Mesenchymal stem cell (in vitro differentiated cells and primary cell): ENCODE measurements at regions not wholly inside any gene's neighbourhood (a gene's known extent, or its start where the extent isn't known, plus 50 kb on each side); places are given as distances from the start of the nearest gene placed in this dataset.

Experiments
- DNase-seq: peaks from one replicate; pipeline ENCODE4 v3.0.0-alpha.2; 2013
- H2AFZ ChIP-seq: one replicate; pipeline ENCODE4 v1.6.1; 2013; ENCODE audit warnings: low read depth, mild to moderate bottlenecking, control low read depth, inconsistent platforms, low read length, moderate library complexity
- H2AK5ac ChIP-seq: 2 replicates; pipeline ENCODE4 v1.6.1; 2013; ENCODE audit warnings: low read length, moderate library complexity, mild to moderate bottlenecking, inconsistent platforms; ENCODE audit not compliant: severe bottlenecking
- H2BK120ac ChIP-seq: one replicate; pipeline ENCODE4 v1.6.1; 2013; ENCODE audit warnings: low read depth, mild to moderate bottlenecking, inconsistent platforms, low read length, moderate library complexity
- H2BK12ac ChIP-seq, 2 experiments: one replicate each; pipeline ENCODE4 v1.6.1; 2013; ENCODE audit warnings: inconsistent platforms in 2 of 2, low read length in 2 of 2, mild to moderate bottlenecking in 2 of 2, moderate library complexity in 2 of 2, control low read depth in 1 of 2
- H2BK15ac ChIP-seq: one replicate; pipeline ENCODE4 v1.6.1; 2013; ENCODE audit warnings: mild to moderate bottlenecking, low read depth, inconsistent platforms; ENCODE audit not compliant: poor library complexity, severe bottlenecking
- H2BK5ac ChIP-seq: 2 replicates; pipeline ENCODE4 v1.6.1; 2013; ENCODE audit warnings: low read depth, mild to moderate bottlenecking, low read length, control low read depth, inconsistent platforms; ENCODE audit not compliant: poor library complexity, severe bottlenecking
- H3K14ac ChIP-seq, 2 experiments: one replicate each; pipeline ENCODE4 v1.6.1; 2013; ENCODE audit warnings: inconsistent platforms in 2 of 2, low read length in 2 of 2, control low read depth in 1 of 2, mild to moderate bottlenecking in 1 of 2, moderate library complexity in 1 of 2
- H3K18ac ChIP-seq, 2 experiments: one replicate each; pipeline ENCODE4 v1.6.1; 2013; ENCODE audit warnings: inconsistent platforms in 2 of 2, low read length in 2 of 2, control low read depth in 1 of 2, low read depth in 1 of 2, mild to moderate bottlenecking in 1 of 2
- H3K23ac ChIP-seq, 2 experiments: one replicate each; pipeline ENCODE4 v1.6.1; 2013; ENCODE audit warnings: inconsistent platforms in 2 of 2, low read length in 2 of 2, mild to moderate bottlenecking in 2 of 2, moderate library complexity in 2 of 2, control low read depth in 1 of 2
- H3K27ac ChIP-seq: 2 replicates; pipeline ENCODE4 v1.5.1; 2013; ENCODE audit warnings: mild to moderate bottlenecking, moderate library complexity, low read length, control low read depth, inconsistent platforms; ENCODE audit not compliant: poor library complexity, severe bottlenecking
- H3K27me3 ChIP-seq, 2 experiments: 2 replicates each; pipeline versions ENCODE4 v1.6.1 to v1.7.0; 2013; ENCODE audit warnings: low read length in 2 of 2, mild to moderate bottlenecking in 2 of 2, moderate library complexity in 2 of 2, control low read depth in 1 of 2, inconsistent platforms in 1 of 2; ENCODE audit not compliant: control insufficient read depth in 1 of 2, insufficient read depth in 1 of 2
- H3K36me3 ChIP-seq, 2 experiments: 2 replicates each; pipeline versions ENCODE4 v1.6.1 to v1.7.0; 2013; ENCODE audit warnings: low read length in 2 of 2, control low read depth in 1 of 2, inconsistent platforms in 1 of 2, low read depth in 1 of 2, mild to moderate bottlenecking in 1 of 2; ENCODE audit not compliant: insufficient read depth in 2 of 2, control insufficient read depth in 1 of 2
- H3K4ac ChIP-seq, 2 experiments: one replicate each; pipeline ENCODE4 v1.6.1; 2013; ENCODE audit warnings: inconsistent platforms in 2 of 2, low read length in 2 of 2, mild to moderate bottlenecking in 2 of 2, moderate library complexity in 2 of 2, control low read depth in 1 of 2, low read depth in 1 of 2
- H3K4me1 ChIP-seq: 2 replicates; pipeline ENCODE4 v1.6.1; 2013; ENCODE audit warnings: low read depth, low read length, control low read depth; ENCODE audit not compliant: control insufficient read depth, insufficient read depth
- H3K4me2 ChIP-seq: 2 replicates; pipeline ENCODE4 v1.6.1; 2013; ENCODE audit warnings: low read length, mild to moderate bottlenecking, inconsistent platforms; ENCODE audit not compliant: poor library complexity, severe bottlenecking
- H3K4me3 ChIP-seq, 2 experiments: 2 replicates each; pipeline versions ENCODE4 v1.5.1 to v1.7.0; 2013; ENCODE audit warnings: low read length in 2 of 2, mild to moderate bottlenecking in 2 of 2, control low read depth in 1 of 2, low read depth in 1 of 2; ENCODE audit not compliant: insufficient read depth in 1 of 2
- H3K79me1 ChIP-seq: replicated peaks from 2 replicates; pipeline ENCODE4 v1.6.1; 2013; ENCODE audit warnings: mild to moderate bottlenecking, control low read depth, low read length, inconsistent platforms; ENCODE audit not compliant: poor library complexity, severe bottlenecking
- H3K9ac ChIP-seq: 2 replicates; pipeline ENCODE4 v1.7.0; 2013; ENCODE audit warnings: mild to moderate bottlenecking, low read length, moderate library complexity
- H3K9me3 ChIP-seq: 2 replicates; pipeline ENCODE4 v1.7.0; 2013; ENCODE audit warnings: mild to moderate bottlenecking, low read length; ENCODE audit not compliant: control insufficient read depth
- H4K8ac ChIP-seq: one replicate; pipeline ENCODE4 v1.6.1; 2013; ENCODE audit warnings: inconsistent platforms, mild to moderate bottlenecking, low read length, moderate library complexity
- H4K91ac ChIP-seq: one replicate; pipeline ENCODE4 v1.6.1; 2013; ENCODE audit warnings: mild to moderate bottlenecking, low read length, inconsistent platforms
- WGBS: methylation state at CpG from one replicate; pipeline ENCODE4 v1.1.7; 2013; ENCODE audit warnings: mixed read lengths; 5-methylcytosine and 5-hydroxymethylcytosine counted together

DNA sequence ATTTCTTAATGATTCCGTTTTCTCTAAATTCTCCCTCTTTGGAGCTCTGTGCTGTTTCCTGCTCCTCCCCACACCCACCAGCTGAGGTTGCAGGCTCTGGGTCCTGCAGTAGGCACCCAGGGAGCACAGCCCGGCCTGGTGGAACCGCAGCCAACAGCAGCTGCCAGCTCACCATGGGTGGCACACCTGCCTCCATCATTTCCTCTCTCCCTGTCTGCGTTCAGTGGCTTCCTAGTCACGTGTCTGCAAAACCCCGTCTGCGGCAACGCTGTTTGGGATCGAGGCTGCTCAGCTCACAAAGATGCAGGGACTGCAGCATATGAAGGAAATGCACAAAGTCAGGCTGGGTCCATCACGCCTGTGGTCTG, 367.8 kb downstream of the IRX2 start:
- H3K4me3 ChIP-seq = no peak overlapping the region
- no peak overlapping the region for H3K27ac ChIP-seq
- 69% methylated on average over 10 of the region's 10 CpGs for WGBS
- H3K79me1 ChIP-seq = no peaks in the 10 kb centered on the region
- no peak overlapping the region for H3K18ac ChIP-seq
- H2BK15ac ChIP-seq = no peak overlapping the region
- DNase-seq = no peak
- no peak overlapping the region for H3K4ac ChIP-seq
- no peaks in the 10 kb centered on the region for H3K4me1 ChIP-seq
- H3K36me3 ChIP-seq = no peaks in the 10 kb centered on the region
- no peak overlapping the region for H3K9ac ChIP-seq
- no peak overlapping the region for H3K4me2 ChIP-seq
- H3K14ac ChIP-seq = no peak overlapping the region
- no peak overlapping the region for H4K91ac ChIP-seq
- H2BK120ac ChIP-seq = no peak overlapping the region
- peaks cover 0 to 6% of the 10 kb centered on the region in 2 experiments for H3K27me3 ChIP-seq
- no peak overlapping the region for H3K23ac ChIP-seq
- no peak overlapping the region for H4K8ac ChIP-seq
- H2AK5ac ChIP-seq = no peak overlapping the region
- H2AFZ ChIP-seq = no peak overlapping the region
- H2BK12ac ChIP-seq = no peak overlapping the region
- H2BK5ac ChIP-seq = no peak overlapping the region
- H3K9me3 ChIP-seq = no peaks in the 10 kb centered on the region

DNA sequence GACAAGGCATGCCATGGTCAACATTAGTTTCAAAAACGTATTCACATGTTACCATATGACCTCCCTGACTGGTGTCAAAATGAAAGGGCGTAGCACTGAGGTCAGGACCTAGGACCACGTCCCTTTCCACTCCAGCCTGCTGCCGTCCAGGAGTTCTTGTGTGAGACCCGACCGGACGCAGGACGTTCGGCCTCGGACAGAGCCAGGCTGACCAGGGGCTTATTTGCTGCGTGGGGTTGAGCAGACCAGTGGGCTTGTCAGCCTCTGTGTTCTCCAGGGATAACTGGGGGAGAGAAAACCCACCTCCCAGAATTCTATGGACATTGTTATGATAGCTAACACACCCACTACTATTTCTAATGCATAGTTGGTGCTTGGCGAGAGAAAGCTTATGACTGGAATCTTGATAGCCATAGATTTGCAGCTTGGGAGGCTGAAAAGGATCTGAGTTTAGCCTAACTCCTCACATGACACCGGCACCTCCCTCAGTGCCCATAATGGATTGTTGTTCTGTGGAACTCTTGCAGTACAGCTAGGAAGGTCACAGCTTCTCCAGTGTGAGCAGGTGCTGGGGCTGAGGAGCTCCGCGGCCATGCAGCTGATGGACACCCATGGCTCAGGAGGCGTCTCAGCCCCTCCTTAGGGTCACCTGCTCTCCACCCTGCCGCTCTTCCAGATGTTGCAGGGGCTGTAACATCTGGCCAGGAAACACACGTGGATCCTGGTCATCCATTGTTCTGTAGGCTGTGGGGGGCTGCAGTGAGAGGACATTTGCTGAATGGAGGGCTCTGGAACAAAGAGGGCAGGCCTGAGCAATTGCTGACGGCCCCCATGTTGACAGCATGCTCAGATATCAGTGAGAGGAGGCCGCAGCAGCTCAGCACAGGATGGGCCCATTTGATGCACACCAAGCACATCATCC, 368.4 kb downstream of the IRX2 start:
- WGBS = 75% methylated on average over 19 of the region's 20 CpGs
- H3K4ac ChIP-seq = no peak overlapping the region
- no peak overlapping the region for H3K18ac ChIP-seq

GRCh38 chr5:2381861-2382260, 369.6 kb downstream of the IRX2 start:
- 64% methylated on average over 4 of the region's 5 CpGs for WGBS
- H3K4me2 ChIP-seq = no peak overlapping the region
- no peak overlapping the region for H3K14ac ChIP-seq
- H3K4me1 ChIP-seq = no peaks in the 10 kb centered on the region
- H3K18ac ChIP-seq = no peak overlapping the region
- peaks cover 0 to 1% of the 10 kb centered on the region in 2 experiments for H3K27me3 ChIP-seq
- H3K9ac ChIP-seq = no peak overlapping the region
- H4K8ac ChIP-seq = no peak overlapping the region
- no peak overlapping the region for H2BK5ac ChIP-seq
- H2BK15ac ChIP-seq = no peak overlapping the region
- H3K23ac ChIP-seq = no peak overlapping the region
- no peak overlapping the region for H3K4ac ChIP-seq
- no peak for DNase-seq
- no peak overlapping the region for H2BK12ac ChIP-seq
- H2BK120ac ChIP-seq = no peak overlapping the region
- H3K4me3 ChIP-seq = no peak overlapping the region
- H4K91ac ChIP-seq = no peak overlapping the region
- H2AK5ac ChIP-seq = no peak overlapping the region
- H3K36me3 ChIP-seq = no peaks in the 10 kb centered on the region
- no peak overlapping the region for H2AFZ ChIP-seq
- H3K79me1 ChIP-seq = no peaks in the 10 kb centered on the region
- no peak overlapping the region for H3K27ac ChIP-seq
- H3K9me3 ChIP-seq = peaks cover 3% of the 10 kb centered on the region

More for the DNA sequence above, 368.4 kb downstream of the IRX2 start:
- H4K8ac ChIP-seq = no peak overlapping the region
- H3K79me1 ChIP-seq = no peaks in the 10 kb centered on the region
- no peaks in the 10 kb centered on the region for H3K4me1 ChIP-seq
- H2BK5ac ChIP-seq = no peak overlapping the region
- H4K91ac ChIP-seq = no peak overlapping the region
- no peak overlapping the region for H3K27ac ChIP-seq
- H2BK120ac ChIP-seq = no peak overlapping the region
- H3K27me3 ChIP-seq = peaks cover 0 to 6% of the 10 kb centered on the region in 2 experiments
- no peak overlapping the region for H3K23ac ChIP-seq
- no peak overlapping the region for H3K14ac ChIP-seq
- no peaks in the 10 kb centered on the region for H3K9me3 ChIP-seq
- H2BK12ac ChIP-seq = no peak overlapping the region
- no peak overlapping the region for H3K4me3 ChIP-seq
- no peak overlapping the region for H2AFZ ChIP-seq
- no peak overlapping the region for H2BK15ac ChIP-seq
- H3K9ac ChIP-seq = no peak overlapping the region
- no peak for DNase-seq
- no peak overlapping the region for H2AK5ac ChIP-seq
- no peaks in the 10 kb centered on the region for H3K36me3 ChIP-seq
- H3K4me2 ChIP-seq = no peak overlapping the region

- WGBS = 77% methylated on average over 7 of the region's 7 CpGs
- Histone ChIP-seq H3K18ac (no peak overlapping the region), H3K9ac (no peak overlapping the region), H3K27ac (no peak overlapping the region), H3K4me2 (no peak overlapping the region), H3K9me3 (peaks cover 3% of the 10 kb centered on the region), H3K4me3 (no peak overlapping the region), H3K14ac (no peak overlapping the region), H3K4ac (no peak overlapping the region), H3K36me3 (no peaks in the 10 kb centered on the region), H2AK5ac (no peak overlapping the region), H2BK15ac (no peak overlapping the region), H3K79me1 (no peaks in the 10 kb centered on the region), H2BK5ac (no peak overlapping the region), H2AFZ (no peak overlapping the region), H4K91ac (no peak overlapping the region), H3K23ac (no peak overlapping the region), H3K27me3 (no peaks in the 10 kb centered on the region), H4K8ac (no peak overlapping the region), H2BK12ac (no peak overlapping the region), H3K4me1 (no peaks in the 10 kb centered on the region), H2BK120ac (no peak overlapping the region)
- DNase-seq = no peak
Observed at GRCh38 chr5:2381070-2381469, 370.4 kb downstream of the IRX2 start.
